Peyer's patch (tissue), 4 donors: ENCODE measurements at regions not wholly inside any gene's neighbourhood (a gene's known extent, or its start where the extent isn't known, plus 50 kb on each side); places are given as distances from the start of the nearest gene placed in this dataset.

Experiments
- DNase-seq, 3 donors: peaks; one replicate each; pipeline ENCODE4 v3.0.0-alpha.2; 2017 to 2019
- H3K27ac ChIP-seq, 4 donors: fragments of 200-600 bp; sonication (generic); one replicate each; pipeline ENCODE4 v1.5.1; 2016 to 2019
- H3K27me3 ChIP-seq, 2 donors: fragments of 200-600 bp; sonication (generic); one replicate each; pipeline ENCODE4 v1.5.1; 2019
- H3K36me3 ChIP-seq, 3 donors: fragments of 200-600 bp; sonication (generic); one replicate each; pipeline ENCODE4 v1.5.1; 2016 to 2019
- H3K4me1 ChIP-seq, 4 donors: fragments of 200-600 bp; sonication (generic); one replicate each; pipeline ENCODE4 v1.5.1; 2016 to 2019
- H3K4me3 ChIP-seq, 4 donors: fragments of 200-600 bp; sonication (generic); 1 replicate in 3 of 4; 2 replicates in 1 of 4; pipeline ENCODE4 v1.5.1; 2016 to 2019; ENCODE audit warnings: mild to moderate bottlenecking in 1 of 4
- H3K9me3 ChIP-seq, 4 donors: fragments of 200-600 bp; sonication (generic); one replicate each; pipeline ENCODE4 v1.5.1; 2016 to 2019; ENCODE audit warnings: mild to moderate bottlenecking in 1 of 4
- CTCF ChIP-seq, 6 experiments: fragments of 450-650 bp in 4 of 6; fragments of 200-600 bp in 2 of 6; sonication (generic) in 1 of 6; IDR thresholded peaks; one replicate each; pipeline ENCODE4 v1.5.1; 2017 to 2019; ENCODE audit warnings: antibody characterized with exemption in 6 of 6, mild to moderate bottlenecking in 3 of 6, moderate library complexity in 1 of 6
- POLR2A ChIP-seq, 2 donors: fragments of 450-650 bp; IDR thresholded peaks; one replicate each; pipeline ENCODE4 v1.5.1; 2017; ENCODE audit warnings: antibody characterized with exemption in 2 of 2, mild to moderate bottlenecking in 2 of 2, moderate library complexity in 2 of 2

- H3K27me3 ChIP-seq: no peaks in the 10 kb centered on the region
- H3K9me3 ChIP-seq: no peaks in the 10 kb centered on the region
- H3K36me3 ChIP-seq: no peaks in the 10 kb centered on the region
- no peaks in the 10 kb centered on the region for H3K4me1 ChIP-seq
- H3K27ac ChIP-seq: no peak overlapping the region
- no peak for DNase-seq
- H3K4me3 ChIP-seq: no peak overlapping the region
- no peak for TF ChIP-seq CTCF (IDR thresholded peaks at IDR 0.05)
- TF ChIP-seq POLR2A (IDR thresholded peaks at IDR 0.05): no peak
These were observed 64.8 kb upstream of the FGG start for GRCh38 chr4:154677300-154677699.

- no peaks in the 10 kb centered on the region for H3K4me1 ChIP-seq
- H3K9me3 ChIP-seq: no peaks in the 10 kb centered on the region
- no peaks in the 10 kb centered on the region for H3K27me3 ChIP-seq
- TF ChIP-seq CTCF (IDR thresholded peaks at IDR 0.05): no peak
- TF ChIP-seq POLR2A (IDR thresholded peaks at IDR 0.05): no peak
- no peaks in the 10 kb centered on the region for H3K36me3 ChIP-seq
- DNase-seq: no peak
- no peak overlapping the region for H3K4me3 ChIP-seq
- no peak overlapping the region for H3K27ac ChIP-seq
These were observed 65.5 kb upstream of the FGG start for GRCh38 chr4:154677923-154678322.

- Histone ChIP-seq H3K9me3 (no peaks in the 10 kb centered on the region), H3K4me1 (peaks cover 0 to 6% (median 0%) of the 10 kb centered on the region in 4 donors), H3K4me3 (no peak overlapping the region), H3K36me3 (no peaks in the 10 kb centered on the region), H3K27ac (peak overlapping the region in 1 of 4 donors; percentile 34), H3K27me3 (no peaks in the 10 kb centered on the region)
- TF ChIP-seq POLR2A (IDR thresholded peaks at IDR 0.05) (no peak), CTCF (IDR thresholded peaks at IDR 0.05) (no peak)
- no peak for DNase-seq
These were observed 59.7 kb upstream of the LRAT start for GRCh38 chr4:154683956-154684681.

- H3K4me1 ChIP-seq: peaks cover 0 to 6% (median 0%) of the 10 kb centered on the region in 4 donors
- DNase-seq: no peak
- no peak overlapping the region for H3K4me3 ChIP-seq
- H3K27ac ChIP-seq: no peak overlapping the region
- H3K9me3 ChIP-seq: no peaks in the 10 kb centered on the region
- no peaks in the 10 kb centered on the region for H3K36me3 ChIP-seq
- no peaks in the 10 kb centered on the region for H3K27me3 ChIP-seq
- TF ChIP-seq CTCF (IDR thresholded peaks at IDR 0.05) (peak in 3 of 6 experiments; percentile 26 to 30 (median 28)), POLR2A (IDR thresholded peaks at IDR 0.05) (no peak)
These were observed 57.0 kb upstream of the LRAT start for GRCh38 chr4:154686838-154687237.

- no peak overlapping the region for H3K27ac ChIP-seq
- TF ChIP-seq CTCF (IDR thresholded peaks at IDR 0.05) (no peak), POLR2A (IDR thresholded peaks at IDR 0.05) (no peak)
- H3K27me3 ChIP-seq: no peaks in the 10 kb centered on the region
- no peak overlapping the region for H3K4me3 ChIP-seq
- DNase-seq: no peak
- no peaks in the 10 kb centered on the region for H3K36me3 ChIP-seq
- peaks cover 0 to 6% (median 0%) of the 10 kb centered on the region in 4 donors for H3K4me1 ChIP-seq
- H3K9me3 ChIP-seq: no peaks in the 10 kb centered on the region
These were observed 56.0 kb upstream of the LRAT start for GRCh38 chr4:154687840-154688239.
